ENCODE measurements at regions not wholly inside any gene's neighbourhood (a gene's known extent, or its start where the extent isn't known, plus 50 kb on each side); places are given as distances from the start of the nearest gene placed in this dataset.

DNA sequence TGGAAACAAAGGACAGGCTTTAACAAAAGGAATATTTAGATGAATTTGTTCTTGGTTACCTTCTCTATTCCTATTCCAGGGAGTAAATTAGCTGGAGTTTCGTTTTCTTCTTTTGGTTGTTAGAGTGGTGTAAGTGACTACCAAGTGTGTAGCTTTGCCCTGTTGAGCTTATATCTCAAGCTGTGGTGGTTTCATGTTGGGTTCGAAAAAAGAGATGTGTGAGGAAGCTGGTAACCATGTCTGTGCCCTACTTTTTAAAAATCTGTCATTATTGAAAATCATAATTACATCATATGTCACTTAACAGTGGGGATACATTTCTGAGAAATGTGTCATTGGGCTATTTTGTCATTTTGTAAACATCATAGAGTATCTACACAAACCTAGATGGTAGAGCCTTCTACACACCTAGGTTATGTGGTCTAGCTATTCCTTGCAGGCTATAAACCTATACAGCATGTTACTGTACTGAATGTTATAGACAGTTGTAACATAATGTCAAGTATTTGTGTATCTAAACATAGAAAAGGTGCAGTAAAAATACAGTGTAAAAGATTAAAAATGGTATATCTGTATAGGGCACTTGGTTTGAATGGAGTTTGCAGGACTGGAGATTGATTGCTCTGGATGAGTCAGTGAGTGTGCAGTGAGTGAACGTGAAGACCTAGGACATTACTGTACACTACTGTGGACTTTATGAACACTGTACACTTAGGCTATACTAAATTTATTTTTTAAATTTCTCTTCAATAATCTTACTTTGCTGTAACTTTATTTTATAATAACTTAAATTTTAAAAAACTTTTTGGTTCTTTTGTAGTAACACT is 90.4 kb downstream of the SEPTIN7 start:
- TF ChIP-seq, protein P1, sequence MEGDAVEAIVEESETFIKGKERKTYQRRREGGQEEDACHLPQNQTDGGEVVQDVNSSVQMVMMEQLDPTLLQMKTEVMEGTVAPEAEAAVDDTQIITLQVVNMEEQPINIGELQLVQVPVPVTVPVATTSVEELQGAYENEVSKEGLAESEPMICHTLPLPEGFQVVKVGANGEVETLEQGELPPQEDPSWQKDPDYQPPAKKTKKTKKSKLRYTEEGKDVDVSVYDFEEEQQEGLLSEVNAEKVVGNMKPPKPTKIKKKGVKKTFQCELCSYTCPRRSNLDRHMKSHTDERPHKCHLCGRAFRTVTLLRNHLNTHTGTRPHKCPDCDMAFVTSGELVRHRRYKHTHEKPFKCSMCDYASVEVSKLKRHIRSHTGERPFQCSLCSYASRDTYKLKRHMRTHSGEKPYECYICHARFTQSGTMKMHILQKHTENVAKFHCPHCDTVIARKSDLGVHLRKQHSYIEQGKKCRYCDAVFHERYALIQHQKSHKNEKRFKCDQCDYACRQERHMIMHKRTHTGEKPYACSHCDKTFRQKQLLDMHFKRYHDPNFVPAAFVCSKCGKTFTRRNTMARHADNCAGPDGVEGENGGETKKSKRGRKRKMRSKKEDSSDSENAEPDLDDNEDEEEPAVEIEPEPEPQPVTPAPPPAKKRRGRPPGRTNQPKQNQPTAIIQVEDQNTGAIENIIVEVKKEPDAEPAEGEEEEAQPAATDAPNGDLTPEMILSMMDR (IDR thresholded peaks at IDR 0.05), result no peak
- no peak for TF ChIP-seq POLR2A (IDR thresholded peaks at IDR 0.05)
